ENCODE measurements at regions not wholly inside any gene's neighbourhood (a gene's known extent, or its start where the extent isn't known, plus 50 kb on each side); places are given as distances from the start of the nearest gene placed in this dataset.

DNA sequence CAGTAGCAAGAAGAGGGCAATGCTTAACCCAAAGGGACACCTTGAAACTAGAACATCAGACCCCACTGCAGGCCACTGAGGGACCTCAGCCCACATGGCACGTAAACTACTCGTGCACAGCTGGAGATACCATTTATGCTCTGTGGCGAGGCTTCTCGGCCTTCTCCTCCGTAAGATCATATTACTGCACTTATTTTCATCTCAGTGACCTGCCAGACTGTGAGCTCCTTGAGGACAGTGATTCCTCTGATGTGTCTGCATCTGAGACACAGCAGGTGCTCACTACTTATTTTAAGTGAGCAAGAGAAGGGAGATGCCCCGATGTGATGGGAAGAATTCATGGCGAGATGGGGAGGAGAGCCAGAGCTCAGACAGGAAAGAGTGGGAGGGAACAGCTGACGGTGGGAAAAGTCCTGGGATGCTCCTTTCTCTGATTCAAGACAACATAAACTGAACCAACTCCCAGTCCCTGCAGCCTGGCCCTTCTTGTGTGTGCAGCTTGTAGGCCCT is 137.6 kb downstream of the RPLP1 start:
- no peaks in the 10 kb centered on the region for H3K36me3 ChIP-seq (ENCODE audit: control insufficient read depth in 2 of 2, extremely low read depth in 1 of 2, insufficient read depth in 2 of 2, low read length in 2 of 2)
- dilution Hi-C loops (cut with MboI; ENCODE audit: extremely low pct_ligation_motif_present, low sequenced_read_pairs), result no loop called here
- no peaks in the 10 kb centered on the region for H4K20me1 ChIP-seq (ENCODE audit: control insufficient read depth, extremely low read depth, insufficient read depth, low read length)
- TF ChIP-seq, protein P1, sequence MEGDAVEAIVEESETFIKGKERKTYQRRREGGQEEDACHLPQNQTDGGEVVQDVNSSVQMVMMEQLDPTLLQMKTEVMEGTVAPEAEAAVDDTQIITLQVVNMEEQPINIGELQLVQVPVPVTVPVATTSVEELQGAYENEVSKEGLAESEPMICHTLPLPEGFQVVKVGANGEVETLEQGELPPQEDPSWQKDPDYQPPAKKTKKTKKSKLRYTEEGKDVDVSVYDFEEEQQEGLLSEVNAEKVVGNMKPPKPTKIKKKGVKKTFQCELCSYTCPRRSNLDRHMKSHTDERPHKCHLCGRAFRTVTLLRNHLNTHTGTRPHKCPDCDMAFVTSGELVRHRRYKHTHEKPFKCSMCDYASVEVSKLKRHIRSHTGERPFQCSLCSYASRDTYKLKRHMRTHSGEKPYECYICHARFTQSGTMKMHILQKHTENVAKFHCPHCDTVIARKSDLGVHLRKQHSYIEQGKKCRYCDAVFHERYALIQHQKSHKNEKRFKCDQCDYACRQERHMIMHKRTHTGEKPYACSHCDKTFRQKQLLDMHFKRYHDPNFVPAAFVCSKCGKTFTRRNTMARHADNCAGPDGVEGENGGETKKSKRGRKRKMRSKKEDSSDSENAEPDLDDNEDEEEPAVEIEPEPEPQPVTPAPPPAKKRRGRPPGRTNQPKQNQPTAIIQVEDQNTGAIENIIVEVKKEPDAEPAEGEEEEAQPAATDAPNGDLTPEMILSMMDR (optimal IDR thresholded peaks at IDR 0.05 in 1 of 3, IDR thresholded peaks at IDR 0.05 in 1 of 3, conservative IDR thresholded peaks at IDR 0.05 in 1 of 3; ENCODE audit: extremely low read depth in 1 of 3, insufficient read depth in 2 of 3, low read length in 3 of 3), result no peak
- H3K9ac ChIP-seq (ENCODE audit: control insufficient read depth, extremely low read depth, insufficient read depth, low read length), result no peak overlapping the region
- no peak overlapping the region for H3K27ac ChIP-seq (ENCODE audit: control insufficient read depth, insufficient read depth, low read length)
- H3K9me3 ChIP-seq (ENCODE audit: control insufficient read depth, low read depth, low read length), result no peaks in the 10 kb centered on the region
- DNase-seq (ENCODE audit: low read depth, low spot score) (no peak), FAIRE-seq (no peak)
- peaks cover 42% of the 10 kb centered on the region for H3K27me3 ChIP-seq (ENCODE audit: control insufficient read depth, extremely low read depth, insufficient read depth, low read length)
- no peak overlapping the region for H3K4me2 ChIP-seq (ENCODE audit: control insufficient read depth, extremely low read depth, insufficient read depth, low read depth, low read length)
- no peak overlapping the region for H3K4me3 ChIP-seq (ENCODE audit: control insufficient read depth in 2 of 3, extremely low read depth in 1 of 3, insufficient read depth in 2 of 3, low read depth in 1 of 3, low read length in 3 of 3)
- H3K4me1 ChIP-seq (ENCODE audit: control insufficient read depth, extremely low read depth, insufficient read depth, low read length), result peaks cover 10% of the 10 kb centered on the region
- no peak overlapping the region for H2AFZ ChIP-seq (ENCODE audit: control insufficient read depth, low read length)
- H3K79me2 ChIP-seq (ENCODE audit: control insufficient read depth, insufficient read depth, low read length), result no peaks in the 10 kb centered on the region
- no peaks in the 10 kb centered on the region for H3K9me1 ChIP-seq (ENCODE audit: control insufficient read depth, extremely low read depth, insufficient read depth, low read length)

DNA sequence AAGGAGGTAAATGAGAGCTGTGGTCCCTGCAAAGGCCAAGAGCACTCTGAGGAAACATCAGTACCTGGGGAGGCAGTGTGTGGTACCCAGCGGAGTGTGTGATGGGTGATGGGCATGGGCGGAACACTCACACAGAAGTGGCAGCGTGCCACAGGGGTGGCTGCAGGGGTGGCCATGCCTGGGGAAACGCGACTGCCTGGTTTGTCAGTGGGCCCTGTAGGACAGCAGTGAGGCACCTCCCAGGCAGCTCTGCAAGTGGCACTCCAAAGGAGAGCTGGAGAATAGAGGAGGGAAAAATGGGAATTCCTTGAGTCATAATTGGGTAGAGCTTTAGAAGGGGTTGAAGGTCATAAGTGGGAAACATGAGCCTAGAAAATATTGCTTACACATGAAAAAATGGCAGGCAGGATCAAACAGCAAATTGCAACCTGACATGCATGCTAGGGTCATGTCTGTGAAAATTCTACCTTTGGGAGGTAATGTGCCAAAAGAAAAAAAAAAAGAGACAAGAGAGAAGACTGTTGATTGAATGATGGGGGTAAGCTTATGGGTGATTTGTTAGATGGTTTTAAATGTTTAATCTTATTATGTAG is 138.4 kb downstream of the RPLP1 start:
- Histone ChIP-seq H3K27me3 (ENCODE audit: control insufficient read depth, extremely low read depth, insufficient read depth, low read length) (peaks cover 42% of the 10 kb centered on the region), H3K4me3 (ENCODE audit: control insufficient read depth in 2 of 3, extremely low read depth in 1 of 3, insufficient read depth in 2 of 3, low read depth in 1 of 3, low read length in 3 of 3) (no peak overlapping the region), H3K9me3 (ENCODE audit: control insufficient read depth, low read depth, low read length) (no peaks in the 10 kb centered on the region), H3K79me2 (ENCODE audit: control insufficient read depth, insufficient read depth, low read length) (no peaks in the 10 kb centered on the region), H3K9ac (ENCODE audit: control insufficient read depth, extremely low read depth, insufficient read depth, low read length) (no peak overlapping the region), H3K4me2 (ENCODE audit: control insufficient read depth, extremely low read depth, insufficient read depth, low read depth, low read length) (no peak overlapping the region), H3K9me1 (ENCODE audit: control insufficient read depth, extremely low read depth, insufficient read depth, low read length) (no peaks in the 10 kb centered on the region), H3K4me1 (ENCODE audit: control insufficient read depth, extremely low read depth, insufficient read depth, low read length) (peaks cover 10% of the 10 kb centered on the region), H2AFZ (ENCODE audit: control insufficient read depth, low read length) (no peak overlapping the region), H3K27ac (ENCODE audit: control insufficient read depth, insufficient read depth, low read length) (no peak overlapping the region), H4K20me1 (ENCODE audit: control insufficient read depth, extremely low read depth, insufficient read depth, low read length) (no peaks in the 10 kb centered on the region), H3K36me3 (ENCODE audit: control insufficient read depth in 2 of 2, extremely low read depth in 1 of 2, insufficient read depth in 2 of 2, low read length in 2 of 2) (no peaks in the 10 kb centered on the region)
- no peak for FAIRE-seq
- dilution Hi-C loops (cut with MboI; ENCODE audit: extremely low pct_ligation_motif_present, low sequenced_read_pairs), result no loop called here
- TF ChIP-seq, protein P1 (optimal IDR thresholded peaks at IDR 0.05 in 1 of 3, IDR thresholded peaks at IDR 0.05 in 1 of 3, conservative IDR thresholded peaks at IDR 0.05 in 1 of 3; ENCODE audit: extremely low read depth in 1 of 3, insufficient read depth in 2 of 3, low read length in 3 of 3), result no peak
- no peak for TF ChIP-seq EZH2 (IDR thresholded peaks at IDR 0.05; ENCODE audit: low read length)
- no peak for DNase-seq (ENCODE audit: low read depth, low spot score)

All from keratinocyte (primary cell).